Heart right ventricle (tissue), 16 donors: ENCODE measurements at regions not wholly inside any gene's neighbourhood (a gene's known extent, or its start where the extent isn't known, plus 50 kb on each side); places are given as distances from the start of the nearest gene placed in this dataset.

ENCODE experiments used
- ATAC-seq, 8 donors: fragments of 200-7000 bp; cut with Tn5 transposase; one replicate each; pipeline ENCODE4 v1.9.1; 2020; ENCODE audit warnings: mild to moderate bottlenecking in 8 of 8, moderate library complexity in 8 of 8, moderate number of reproducible peaks in 1 of 8
- DNase-seq, 2 donors: peaks; one replicate each; pipeline ENCODE4 v3.0.0-alpha.2; 2020
- H3K27ac ChIP-seq, 10 donors: fragments of 200-600 bp; sonication (generic) in 2 of 10; one replicate each; pipeline versions ENCODE4 v1.5.0 to v1.8.0; 2020 to 2022; ENCODE audit warnings: mild to moderate bottlenecking in 3 of 10
- H3K27me3 ChIP-seq, 7 donors: fragments of 200-600 bp; one replicate each; pipeline ENCODE4 v1.8.0; 2021 to 2022; ENCODE audit warnings: mild to moderate bottlenecking in 2 of 7
- H3K36me3 ChIP-seq, 9 donors: fragments of 200-600 bp; sonication (generic) in 1 of 9; one replicate each; pipeline versions ENCODE4 v1.5.0 to v1.8.0; 2020 to 2022; ENCODE audit warnings: mild to moderate bottlenecking in 2 of 9
- H3K4me1 ChIP-seq, 9 donors: fragments of 200-600 bp; sonication (generic) in 1 of 9; one replicate each; pipeline versions ENCODE4 v1.5.0 to v1.8.0; 2020 to 2022; ENCODE audit warnings: mild to moderate bottlenecking in 4 of 9
- H3K4me3 ChIP-seq, 10 donors: fragments of 200-600 bp; sonication (generic) in 2 of 10; one replicate each; pipeline versions ENCODE4 v1.5.0 to v1.8.0; 2020 to 2022; ENCODE audit warnings: mild to moderate bottlenecking in 7 of 10, moderate library complexity in 2 of 10
- H3K9me3 ChIP-seq, 11 donors: fragments of 200-600 bp in 10 of 11; sonication (generic) in 2 of 11; one replicate each; pipeline versions ENCODE4 v1.5.0 to v1.8.0; 2013 to 2022; ENCODE audit warnings: mild to moderate bottlenecking in 2 of 11, control low read depth in 1 of 11, moderate library complexity in 1 of 11
- WGBS, 2 donors: extraction: QIAGEN DNeasy Blood & Tissue Kit; methylation state at CpG; one replicate each; pipeline ENCODE4 v1.1.7; 2013; ENCODE audit warnings: inconsistent platforms in 1 of 2; 5-methylcytosine and 5-hydroxymethylcytosine counted together
- intact Hi-C, 10 donors: fragments of 100-400 bp; cut with DNase I; formaldehyde crosslinking; loops; one replicate each; pipeline versions ENCODE4 v1.11.1 to v1.14.2; 2022
- TF ChIP-seq, protein P1 (sequence below), 9 donors: fragments of 200-600 bp; sonication (generic) in 2 of 9; IDR thresholded peaks; one replicate each; pipeline versions ENCODE4 v1.5.0 to v1.8.0; 2021 to 2022; ENCODE audit warnings: antibody characterized with exemption in 9 of 9, mild to moderate bottlenecking in 5 of 9, moderate library complexity in 1 of 9
- donor health status: Arrhythmogenic right ventricular cardiomyopathy.
- donor health status: ischemic (EF 13 %, LVEDD 7.1; RV severe dilation, severe dysfunction).
- donor health status: healthy with polysubstance abuse.
- donor health status: DM: no; HTN: yes; CAD: no.
- donor health status: DM: no; HTN: no; CAD: no.
- donor health status: ischemic (EF 25% LVEDD 6.9; RV normal size, moderate dysfunction).
- donor health status: ischemic (EF 25% LVEDD 5.7; RV mildly dilated, moderate dysfunction).
- donor health status: healthy.
- donor health status: DM: yes; HTN: yes; CAD: no.
- donor health status: Ischemic cardiomyopathy.
- donor health status: ischemic (EF 35%, LVEDD 5.7; RV mildly dilated, moderate dysfunction).
- donor health status: nonischemic (EF 11% LVEDD 7.7; RV severe dilation, severe dysfunction).
- donor health status: DM: yes; HTN: yes; CAD: no.
- donor health status: PGD.
- donor health status: ischemic (EF 29% LVEDD 5.4; RV normal size, mild dysfunction).
- donor health status: nonischemic (EF 23%, LVEDD 6.1; RV moderate dilation, normal function).

DNA sequence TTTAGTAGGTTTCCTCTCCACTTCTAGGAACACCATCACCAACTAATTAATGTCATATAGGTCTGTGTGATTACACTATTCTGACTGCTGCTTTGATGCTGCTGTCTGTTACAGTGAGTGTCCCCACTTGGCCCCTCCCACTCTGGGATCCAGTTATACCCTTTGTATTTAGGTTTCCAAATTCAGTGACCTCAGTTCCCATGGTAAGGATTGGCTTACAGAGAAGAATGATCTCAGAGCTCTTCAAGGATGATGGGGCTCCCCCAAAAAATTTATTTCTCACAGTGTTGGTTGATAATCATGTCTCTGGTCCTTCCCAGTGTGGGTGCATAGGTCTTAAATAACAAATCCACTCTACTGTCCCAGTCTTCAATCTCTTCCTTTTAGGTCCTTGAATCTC lies 210.0 kb upstream of the MYL2 start:
- TF ChIP-seq, protein P1, sequence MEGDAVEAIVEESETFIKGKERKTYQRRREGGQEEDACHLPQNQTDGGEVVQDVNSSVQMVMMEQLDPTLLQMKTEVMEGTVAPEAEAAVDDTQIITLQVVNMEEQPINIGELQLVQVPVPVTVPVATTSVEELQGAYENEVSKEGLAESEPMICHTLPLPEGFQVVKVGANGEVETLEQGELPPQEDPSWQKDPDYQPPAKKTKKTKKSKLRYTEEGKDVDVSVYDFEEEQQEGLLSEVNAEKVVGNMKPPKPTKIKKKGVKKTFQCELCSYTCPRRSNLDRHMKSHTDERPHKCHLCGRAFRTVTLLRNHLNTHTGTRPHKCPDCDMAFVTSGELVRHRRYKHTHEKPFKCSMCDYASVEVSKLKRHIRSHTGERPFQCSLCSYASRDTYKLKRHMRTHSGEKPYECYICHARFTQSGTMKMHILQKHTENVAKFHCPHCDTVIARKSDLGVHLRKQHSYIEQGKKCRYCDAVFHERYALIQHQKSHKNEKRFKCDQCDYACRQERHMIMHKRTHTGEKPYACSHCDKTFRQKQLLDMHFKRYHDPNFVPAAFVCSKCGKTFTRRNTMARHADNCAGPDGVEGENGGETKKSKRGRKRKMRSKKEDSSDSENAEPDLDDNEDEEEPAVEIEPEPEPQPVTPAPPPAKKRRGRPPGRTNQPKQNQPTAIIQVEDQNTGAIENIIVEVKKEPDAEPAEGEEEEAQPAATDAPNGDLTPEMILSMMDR (IDR thresholded peaks at IDR 0.05) = no peak
- H3K9me3 ChIP-seq = peaks cover 0 to 11% (median 2%) of the 10 kb centered on the region in 11 donors
- H3K27me3 ChIP-seq = no peaks in the 10 kb centered on the region
- ATAC-seq (no peak), DNase-seq (no peak)
- H3K4me1 ChIP-seq = peaks cover 0 to 9% (median 0%) of the 10 kb centered on the region in 9 donors
- no peak overlapping the region for H3K27ac ChIP-seq
- intact Hi-C loops = no loop called here
- H3K4me3 ChIP-seq = no peak overlapping the region
- H3K36me3 ChIP-seq = no peaks in the 10 kb centered on the region

DNA sequence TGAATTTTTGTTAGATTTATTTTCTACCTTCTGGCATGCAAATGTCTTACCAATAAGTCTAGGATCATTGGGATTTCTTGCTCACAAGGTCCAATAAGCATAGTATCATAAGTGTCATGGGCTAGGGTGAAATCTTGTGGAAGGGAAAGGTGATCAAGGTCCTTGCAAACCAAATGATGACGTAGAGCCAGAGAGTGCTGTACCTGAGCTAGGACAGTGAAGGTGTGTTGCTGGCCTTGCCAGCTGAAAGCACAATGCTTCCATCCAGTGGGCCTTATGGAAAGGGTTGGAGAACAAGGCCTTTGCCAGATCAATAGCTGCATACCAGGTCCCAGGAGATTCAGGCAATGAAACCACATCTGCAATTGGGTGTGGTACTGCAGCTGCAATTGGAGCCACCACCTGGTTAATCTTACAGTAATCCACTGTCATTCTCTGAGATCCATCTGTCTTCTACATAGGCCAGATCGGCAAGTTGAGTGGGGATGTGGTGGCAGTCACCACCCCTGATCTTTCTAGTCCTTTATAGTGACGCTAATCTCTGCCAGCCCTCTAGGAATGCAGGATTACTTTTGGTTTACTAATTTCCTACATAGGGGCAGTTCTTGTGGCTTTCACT lies 208.9 kb upstream of the MYL2 start:
- no peaks in the 10 kb centered on the region for H3K36me3 ChIP-seq
- peaks cover 0 to 9% (median 0%) of the 10 kb centered on the region in 9 donors for H3K4me1 ChIP-seq
- DNase-seq (no peak), ATAC-seq (no peak)
- H3K27ac ChIP-seq = no peak overlapping the region
- intact Hi-C loops = no loop called here
- WGBS, 2 donors = 88% methylated on average over 3 of the region's 3 CpGs
- H3K27me3 ChIP-seq = no peaks in the 10 kb centered on the region
- peaks cover 0 to 10% (median 0%) of the 10 kb centered on the region in 11 donors for H3K9me3 ChIP-seq
- no peak overlapping the region for H3K4me3 ChIP-seq
- TF ChIP-seq, protein P1 (IDR thresholded peaks at IDR 0.05) = no peak

DNA sequence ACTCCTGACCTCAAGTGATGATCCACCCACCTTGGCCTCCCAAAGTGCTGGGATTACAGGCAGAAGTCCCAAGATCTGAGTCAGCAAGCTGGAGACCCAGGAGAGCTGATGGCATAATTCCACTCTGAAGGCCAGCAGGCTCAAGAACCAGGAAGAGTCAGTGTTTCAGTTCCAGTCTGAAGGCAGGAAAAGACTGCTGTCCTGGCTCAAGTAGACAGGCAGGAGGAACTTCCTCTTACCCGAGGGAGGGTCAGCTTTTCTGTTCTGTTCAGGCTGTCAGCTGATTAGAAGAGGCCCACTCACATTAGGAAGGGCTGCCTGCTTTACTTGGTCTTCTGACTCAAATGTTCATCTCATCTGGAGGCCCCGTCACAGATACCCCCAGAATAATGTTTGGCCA lies 206.0 kb upstream of the MYL2 start:
- Histone ChIP-seq H3K4me3 (no peak overlapping the region), H3K9me3 (peaks cover 0 to 2% (median 0%) of the 10 kb centered on the region in 11 donors), H3K4me1 (peaks cover 0 to 13% (median 6%) of the 10 kb centered on the region in 9 donors), H3K36me3 (no peaks in the 10 kb centered on the region), H3K27ac (peak overlapping the region in 1 of 10 donors; percentile 59), H3K27me3 (peaks cover 0 to 4% (median 0%) of the 10 kb centered on the region in 7 donors)
- TF ChIP-seq, protein P1 (IDR thresholded peaks at IDR 0.05) = no peak
- ATAC-seq = peak in 7 of 8 donors; percentile 52 to 82 (median 65)
- intact Hi-C loops = no loop called here
- peak in 1 of 2 donors; percentile 15 for DNase-seq
- 49 to 53% methylated on average over 2 of the region's 2 CpGs for WGBS, 2 donors

DNA sequence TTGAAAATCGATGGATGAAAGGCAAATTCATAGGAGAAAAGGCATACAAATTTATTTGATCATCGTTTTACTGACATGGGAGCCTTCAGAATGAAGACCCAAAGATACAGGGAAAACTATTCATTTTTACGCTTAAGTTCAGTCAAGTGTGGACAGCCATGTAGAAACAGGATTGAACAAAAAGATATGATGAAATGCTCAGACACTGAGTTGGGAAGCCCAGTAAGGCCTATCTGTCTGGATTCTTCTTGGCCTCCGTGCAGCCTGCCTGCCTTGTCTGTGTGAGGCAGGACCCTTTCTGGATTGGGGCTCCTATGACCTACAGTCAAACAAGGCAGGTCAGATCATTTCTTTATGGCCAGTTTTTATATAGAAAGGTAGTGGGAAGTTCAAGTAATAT lies 203.8 kb upstream of the MYL2 start:
- H3K4me1 ChIP-seq = peaks cover 0 to 13% (median 6%) of the 10 kb centered on the region in 9 donors
- 85 to 95% methylated on average over 4 of the region's 4 CpGs for WGBS, 2 donors
- intact Hi-C loops = no loop called here
- H3K27ac ChIP-seq = no peak overlapping the region
- H3K27me3 ChIP-seq = peaks cover 0 to 4% (median 0%) of the 10 kb centered on the region in 7 donors
- ATAC-seq (no peak), DNase-seq (no peak)
- peaks cover 0 to 2% (median 0%) of the 10 kb centered on the region in 11 donors for H3K9me3 ChIP-seq
- TF ChIP-seq, protein P1 (IDR thresholded peaks at IDR 0.05) = no peak
- no peak overlapping the region for H3K4me3 ChIP-seq
- no peaks in the 10 kb centered on the region for H3K36me3 ChIP-seq
